NCI-H510A (cell line): ENCODE measurements at regions not wholly inside any gene's neighbourhood (a gene's known extent, or its start where the extent isn't known, plus 50 kb on each side); places are given as distances from the start of the nearest gene placed in this dataset.
"Not testable (repeated sequence)": the region's sequence is repeated elsewhere in the genome, so short reads cannot be mapped to it uniquely, and the experiment has no call there.

ENCODE experiments used
- DNase-seq: peaks from one replicate; lab custom pipeline; 2025; lab: John Stamatoyannopoulos, UW

- DNase-seq = no peak
Measured at GRCh38 chr11:90428836-90429235, 206.0 kb upstream of the CHORDC1 start.

GRCh38 chr11:90426442-90426841 lies 203.6 kb upstream of the CHORDC1 start:
- DNase-seq = no peak

- no peak for DNase-seq
Measured at GRCh38 chr11:90423378-90423777, 200.5 kb upstream of the CHORDC1 start.

GRCh38 chr11:90422787-90423186 lies 199.9 kb upstream of the CHORDC1 start:
- DNase-seq = not testable (repeated sequence)

- no peak for DNase-seq
Measured at GRCh38 chr11:90414221-90414620, 191.4 kb upstream of the CHORDC1 start.

- DNase-seq = no peak
Measured at GRCh38 chr11:90407350-90407749, 184.5 kb upstream of the CHORDC1 start.

GRCh38 chr11:90392692-90393091 lies 169.8 kb upstream of the CHORDC1 start:
- DNase-seq = no peak

- no peak for DNase-seq
Measured at GRCh38 chr11:90391756-90392155, 168.9 kb upstream of the CHORDC1 start.

- no peak for DNase-seq
Measured at GRCh38 chr11:90380206-90380605, 157.4 kb upstream of the CHORDC1 start.

GRCh38 chr11:90373971-90374370 lies 151.1 kb upstream of the CHORDC1 start:
- no peak for DNase-seq

GRCh38 chr11:90364527-90364926 lies 141.7 kb upstream of the CHORDC1 start:
- no peak for DNase-seq

- DNase-seq = no peak
Measured at GRCh38 chr11:90363739-90364138, 140.9 kb upstream of the CHORDC1 start.

- DNase-seq = no peak
Measured at GRCh38 chr11:90355200-90355599, 132.4 kb upstream of the CHORDC1 start.

- DNase-seq = no peak
Measured at GRCh38 chr11:90349731-90350130, 126.9 kb upstream of the CHORDC1 start.

- DNase-seq = no peak
Measured at GRCh38 chr11:90344546-90344945, 121.7 kb upstream of the CHORDC1 start.

GRCh38 chr11:90343673-90344072 lies 120.8 kb upstream of the CHORDC1 start:
- DNase-seq = no peak

- DNase-seq = no peak
Measured at GRCh38 chr11:90341986-90342385, 119.1 kb upstream of the CHORDC1 start.

- DNase-seq = no peak
Measured at GRCh38 chr11:90332415-90332814, 109.6 kb upstream of the CHORDC1 start.

- no peak for DNase-seq
Measured at GRCh38 chr11:90330632-90331031, 107.8 kb upstream of the CHORDC1 start.

- DNase-seq = no peak
Measured at GRCh38 chr11:90329043-90329442, 106.2 kb upstream of the CHORDC1 start.

GRCh38 chr11:90326647-90327046 lies 103.8 kb upstream of the CHORDC1 start:
- DNase-seq = no peak

- DNase-seq = no peak
Measured at GRCh38 chr11:90323289-90323688, 100.4 kb upstream of the CHORDC1 start.

- DNase-seq = no peak
Measured at GRCh38 chr11:90321018-90321417, 98.2 kb upstream of the CHORDC1 start.

- no peak for DNase-seq
Measured at GRCh38 chr11:90318651-90319050, 95.8 kb upstream of the CHORDC1 start.

- no peak for DNase-seq
Measured at GRCh38 chr11:90310210-90310609, 87.4 kb upstream of the CHORDC1 start.
